Globus pallidus (tissue), 1 donor: ENCODE measurements at regions not wholly inside any gene's neighbourhood (a gene's known extent, or its start where the extent isn't known, plus 50 kb on each side); places are given as distances from the start of the nearest gene placed in this dataset.

ENCODE experiments used
- DNase-seq: peaks from one replicate; pipeline ENCODE4 v3.0.0-alpha.2; 2015; ENCODE audit warnings: low spot score

DNA sequence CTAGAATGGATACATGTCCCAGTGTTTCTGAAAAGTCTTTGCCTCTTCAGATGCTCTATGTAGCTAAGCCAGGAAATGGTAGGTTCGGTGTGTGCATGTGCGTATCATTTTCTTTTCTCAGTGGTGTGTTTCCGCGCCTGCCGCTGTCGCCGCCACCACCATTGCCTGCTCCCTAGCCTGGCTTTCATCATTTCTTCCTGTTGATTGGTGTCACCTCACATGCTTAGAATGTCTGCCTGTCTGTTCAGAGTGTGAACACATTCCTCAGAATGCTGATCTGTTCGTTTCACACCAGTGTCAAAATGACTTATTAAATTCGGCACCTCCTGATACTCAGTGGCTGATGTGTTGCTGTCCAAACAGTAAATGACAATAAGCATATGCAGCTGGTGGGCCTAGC, 255.2 kb upstream of the SPRED2 start:
- no peak for DNase-seq

DNA sequence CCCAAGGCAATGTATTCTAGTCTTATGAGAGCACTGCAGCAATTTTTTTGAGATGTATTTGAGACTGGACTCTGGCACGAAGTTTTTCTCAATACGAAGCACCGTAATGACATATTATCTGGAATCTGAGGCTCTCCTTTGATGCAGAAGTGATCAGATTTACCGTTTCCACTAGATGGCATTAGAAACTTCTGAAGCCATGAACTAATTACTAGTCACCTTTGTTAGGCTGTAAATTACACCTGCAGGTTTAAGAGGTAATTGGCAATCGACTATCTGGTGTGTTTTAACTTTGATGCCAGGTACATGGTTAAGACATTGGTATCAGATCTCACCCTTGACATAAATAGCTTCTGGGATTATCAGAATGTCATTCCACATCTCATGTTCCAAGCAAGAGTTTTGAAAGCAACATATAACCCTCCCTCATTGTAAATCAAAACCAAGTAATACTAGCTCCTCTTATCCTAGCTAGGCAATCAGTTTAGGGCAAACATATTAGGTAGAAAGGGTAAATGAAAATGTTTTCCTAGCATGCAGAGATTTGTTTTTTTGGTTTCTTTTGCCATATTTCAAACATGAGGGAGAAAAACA, 254.6 kb upstream of the SPRED2 start:
- DNase-seq: no peak

DNA sequence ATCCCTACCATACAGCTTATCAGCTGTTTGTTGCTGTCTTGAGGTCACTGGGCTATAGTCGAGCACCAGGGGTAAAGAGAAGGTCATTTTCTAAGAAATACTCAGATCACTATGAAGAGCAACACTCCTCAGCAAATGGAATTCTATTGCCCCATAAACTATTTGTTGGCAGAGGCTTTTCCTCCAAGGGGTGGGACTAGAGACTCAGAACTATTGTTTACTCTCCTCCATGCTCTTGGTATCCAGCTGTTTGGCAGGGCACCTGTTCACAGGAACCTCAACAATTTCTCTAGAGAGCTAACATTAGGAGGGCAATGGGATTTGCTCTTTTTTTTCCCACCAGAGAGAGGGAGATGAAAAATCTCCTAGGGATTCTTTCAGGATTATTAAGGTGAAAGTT, 249.1 kb upstream of the SPRED2 start:
- DNase-seq: no peak

DNA sequence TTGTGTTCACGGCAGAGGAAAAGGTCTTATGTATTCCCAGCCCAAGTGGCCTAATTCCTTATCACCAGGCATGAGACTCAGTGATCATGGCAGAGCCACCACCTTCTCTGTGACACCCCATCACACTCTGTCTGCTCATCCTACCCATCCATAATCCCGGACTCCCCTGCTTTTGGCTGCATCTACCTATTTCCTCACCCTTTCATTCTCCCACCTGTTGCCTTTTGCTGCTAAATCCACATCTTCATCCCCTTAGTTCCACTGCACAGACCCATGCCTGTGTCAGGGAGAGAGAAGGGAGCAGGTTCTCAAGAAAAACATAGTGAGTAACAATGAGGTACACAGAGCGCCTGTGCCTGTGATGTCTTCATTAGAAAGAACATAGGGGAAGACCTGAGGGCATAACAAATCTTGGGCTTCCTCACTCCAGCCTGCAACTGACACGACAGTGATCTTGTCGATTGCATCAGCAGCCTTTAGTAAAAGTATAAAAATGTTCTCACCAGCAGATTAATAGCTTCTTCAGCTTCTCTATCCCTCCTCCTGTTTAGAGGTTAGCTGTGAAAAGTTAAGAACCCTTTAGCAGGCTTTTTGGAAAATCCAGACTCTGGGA, 246.5 kb upstream of the SPRED2 start:
- DNase-seq: no peak

DNA sequence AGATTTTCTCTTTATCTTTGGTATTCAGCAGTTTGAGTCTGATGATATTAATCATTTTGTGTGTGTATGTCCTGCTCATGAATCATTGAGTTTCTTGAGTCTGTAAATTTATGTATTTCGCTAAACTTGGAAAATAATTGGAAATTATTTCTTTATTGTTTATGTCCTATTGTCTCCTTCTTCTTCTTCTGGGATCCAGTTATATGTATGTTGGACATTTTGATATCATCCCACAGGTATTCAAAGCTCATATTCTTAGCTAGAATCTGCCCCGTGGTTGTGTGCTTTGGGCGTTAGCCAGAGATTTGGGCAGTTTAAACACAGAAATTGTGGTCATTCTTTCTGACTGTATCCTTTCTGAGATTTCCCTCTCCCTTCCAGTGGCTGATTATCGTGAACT, 243.0 kb upstream of the SPRED2 start:
- no peak for DNase-seq

DNA sequence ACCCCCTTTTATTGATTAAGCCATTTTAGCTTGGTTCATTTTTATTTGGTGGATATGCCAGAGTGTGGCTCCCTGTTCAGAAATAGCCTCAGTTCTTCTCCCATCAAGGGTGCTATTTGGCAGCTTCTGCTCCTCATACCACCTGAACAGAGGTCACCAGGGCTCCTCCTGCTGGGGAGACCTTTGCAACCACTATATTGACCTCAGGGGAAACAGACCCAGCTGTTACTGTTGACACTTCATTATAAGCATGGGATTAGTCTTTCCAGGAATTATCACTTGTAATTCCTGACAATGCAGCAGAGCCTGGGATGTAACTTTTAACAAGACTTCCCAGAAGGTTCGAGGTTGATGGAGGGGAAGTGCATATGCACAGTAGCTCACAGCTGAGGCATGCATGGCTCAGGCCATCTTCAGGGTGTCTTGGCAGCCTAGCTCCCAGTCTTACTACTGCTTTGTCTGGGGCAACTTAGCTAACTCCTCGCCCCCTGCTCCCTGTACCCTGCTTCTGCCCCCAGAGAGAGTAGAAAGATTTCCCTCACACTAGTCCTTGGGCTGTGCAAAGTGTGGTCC, 239.4 kb upstream of the SPRED2 start:
- DNase-seq: no peak

DNA sequence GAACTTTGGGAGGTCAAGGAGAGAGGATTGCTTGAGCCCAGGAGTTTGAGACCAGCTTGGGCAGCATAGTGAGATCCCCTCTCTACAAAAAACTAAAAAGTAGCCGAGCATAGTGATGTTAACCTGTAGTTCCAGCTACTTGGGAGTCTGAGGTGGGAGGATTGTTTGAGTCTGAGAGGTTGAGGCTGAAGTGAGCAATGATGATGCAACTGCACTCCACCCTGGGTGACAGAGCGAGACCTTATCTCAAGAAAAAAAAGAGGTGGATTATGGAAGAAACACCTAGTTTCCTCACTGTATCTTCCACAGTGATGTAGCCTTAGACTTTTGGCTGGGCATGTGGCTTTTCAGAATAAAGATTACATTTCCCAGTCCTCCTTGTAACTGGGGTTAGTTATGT, 237.2 kb upstream of the SPRED2 start:
- DNase-seq: no peak

DNA sequence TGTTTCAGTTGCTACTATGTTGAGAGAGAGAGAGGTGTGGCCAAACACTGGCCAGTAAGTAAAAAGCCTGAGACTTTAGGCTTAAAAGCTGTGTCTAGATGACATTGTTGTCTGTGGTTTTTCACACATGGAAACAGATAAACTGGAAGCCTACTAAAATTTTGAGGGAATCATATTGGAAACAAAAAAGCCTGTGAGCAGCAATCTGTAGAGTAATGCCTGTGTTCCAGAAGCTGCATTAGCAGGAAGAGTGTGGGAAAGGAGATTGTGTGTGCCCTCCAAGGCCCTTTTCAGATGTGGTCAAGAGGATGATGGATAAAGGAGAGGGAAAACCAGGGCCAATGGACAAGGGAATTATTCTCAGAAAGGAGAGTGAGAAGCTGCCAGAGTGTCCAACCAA, 236.3 kb upstream of the SPRED2 start:
- DNase-seq: no peak

DNA sequence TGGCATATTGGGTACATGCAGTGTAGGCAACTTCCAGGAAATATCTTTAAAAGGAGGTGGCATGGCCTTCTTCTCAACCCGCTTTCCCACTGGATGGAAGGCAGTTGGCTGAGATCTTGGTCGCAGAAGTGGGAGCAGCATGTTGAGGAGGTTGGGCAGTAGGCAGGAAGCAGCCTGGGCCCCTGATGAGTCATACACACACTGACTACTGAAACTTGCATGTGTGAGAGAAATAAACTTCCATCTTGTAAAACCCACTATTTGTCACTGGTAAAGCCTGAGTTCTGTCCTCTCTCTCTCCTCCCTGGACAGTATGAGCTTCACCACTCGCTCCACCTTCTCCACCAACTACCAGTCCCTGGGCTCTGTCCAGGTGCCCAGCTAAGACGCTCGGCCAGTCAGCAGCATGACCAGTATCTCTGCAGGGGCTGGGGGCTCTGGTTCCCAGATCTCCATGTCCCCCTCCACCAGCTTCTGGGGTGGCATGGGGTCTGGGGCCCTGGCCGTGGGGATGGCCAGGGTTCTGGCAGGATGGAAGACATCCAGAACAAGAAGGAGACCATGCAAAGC, 233.8 kb upstream of the SPRED2 start:
- no peak for DNase-seq

DNA sequence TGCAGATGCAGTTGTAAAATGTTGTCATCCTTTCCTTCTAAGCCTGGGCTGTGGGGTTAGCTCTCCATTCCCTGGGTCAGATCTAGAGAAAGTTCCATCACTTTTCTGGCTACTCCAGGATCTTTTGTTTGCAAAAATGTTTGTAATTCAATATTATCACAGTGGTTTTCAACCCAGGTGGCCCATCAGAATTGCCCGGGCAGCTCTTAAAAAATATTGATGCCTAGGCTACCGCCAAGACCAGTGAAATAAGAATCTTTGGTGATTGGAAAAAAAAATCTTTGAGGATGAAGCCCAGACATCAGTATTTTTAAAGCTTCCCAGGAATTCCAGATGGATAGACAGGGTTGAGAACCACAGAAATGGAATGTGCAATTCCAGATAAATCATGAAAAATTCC, 232.5 kb upstream of the SPRED2 start:
- no peak for DNase-seq

DNA sequence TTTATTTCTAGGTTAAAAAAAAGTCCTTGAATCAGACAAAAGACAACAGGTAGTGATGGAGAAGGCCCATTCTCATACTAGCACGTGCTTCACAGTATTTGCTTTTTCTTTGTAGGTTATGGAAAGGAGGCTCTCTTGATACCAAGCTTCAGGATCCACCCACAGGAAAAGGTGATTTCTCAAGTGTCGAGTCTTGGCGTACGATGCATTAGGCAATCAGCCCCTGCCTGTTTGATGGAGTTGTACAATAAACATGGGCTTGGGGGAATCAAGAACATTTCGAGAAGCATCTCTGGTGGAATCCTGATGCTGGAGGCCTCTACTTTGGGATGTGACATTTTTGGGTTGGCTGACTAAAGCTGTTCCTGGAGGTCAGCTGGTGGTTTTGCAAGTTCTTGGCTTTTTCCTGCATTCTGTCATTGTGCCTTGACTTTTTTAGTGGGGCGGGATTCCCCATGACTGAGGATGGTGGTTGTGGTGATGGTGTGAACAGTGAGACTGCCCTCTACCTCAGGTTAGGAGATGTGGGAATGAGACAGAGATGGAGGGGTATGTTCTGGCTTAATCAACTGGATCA, 231.5 kb upstream of the SPRED2 start:
- no peak for DNase-seq

DNA sequence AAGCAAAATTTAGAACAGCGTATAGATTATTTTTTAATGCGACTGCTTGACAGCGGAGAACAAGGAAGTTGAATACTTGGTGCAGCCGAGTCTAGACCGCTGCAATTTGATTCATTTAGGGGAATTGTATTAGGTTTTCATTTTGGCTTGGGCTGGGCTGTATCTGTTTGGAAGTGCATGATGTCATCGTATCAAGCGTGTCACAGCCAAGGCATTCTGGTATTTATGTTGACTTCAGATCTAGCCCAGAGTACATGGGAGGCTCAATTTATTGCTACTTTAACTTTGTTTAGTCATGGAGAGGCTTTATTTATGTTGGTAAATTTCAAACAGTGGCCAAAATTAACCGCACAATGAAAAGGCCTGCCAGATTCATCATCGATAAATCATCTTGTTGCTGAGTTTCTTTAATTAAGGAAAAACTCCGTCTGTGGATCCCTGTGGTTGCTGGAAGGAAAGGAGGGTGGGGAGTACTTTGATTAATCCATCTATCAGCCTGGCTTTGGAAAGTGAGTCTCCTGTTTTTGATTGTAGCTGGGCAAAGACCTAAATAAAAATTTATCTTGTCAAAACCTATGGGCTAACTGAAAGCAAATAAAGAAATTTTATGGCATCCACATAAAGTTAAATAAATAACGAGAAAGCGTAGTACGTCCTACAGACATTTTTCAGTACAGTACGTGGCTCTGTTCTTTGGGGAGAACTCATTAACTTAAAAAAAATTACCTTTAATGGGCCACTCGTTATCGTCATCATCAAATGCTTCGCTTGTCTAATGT, 230.4 kb upstream of the SPRED2 start:
- DNase-seq: no peak

DNA sequence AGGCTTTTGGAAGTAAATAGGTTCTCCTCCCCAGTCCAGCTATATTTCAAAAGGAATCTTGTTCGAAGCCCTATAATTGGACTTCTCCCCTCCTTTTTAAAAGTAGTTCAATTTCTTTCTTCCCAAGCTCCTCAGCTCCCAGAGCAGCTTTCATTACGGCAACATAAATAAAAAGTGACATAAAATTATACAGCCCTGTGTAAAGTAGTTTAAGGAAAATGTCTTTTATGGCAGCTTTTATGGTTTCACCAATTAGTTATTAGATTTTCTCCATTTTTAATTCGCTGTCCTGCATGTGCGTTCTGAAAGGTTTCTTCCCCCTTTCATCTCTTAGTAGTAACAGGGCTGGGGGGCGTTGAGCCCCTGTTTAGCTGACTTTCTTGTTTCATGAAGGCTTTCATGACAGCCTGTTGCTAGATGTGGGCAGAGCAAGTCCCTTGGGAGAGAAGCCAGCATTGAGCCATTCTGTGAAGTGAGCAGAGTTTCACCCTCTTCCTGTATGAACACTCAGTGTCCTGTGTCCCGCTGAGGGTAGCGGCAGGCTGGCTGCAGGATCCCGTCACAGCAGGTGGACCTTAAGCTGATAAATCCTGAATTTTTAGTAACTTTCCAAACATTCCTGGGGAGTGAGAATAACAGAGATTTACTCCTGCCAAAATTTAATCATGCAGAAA, 229.7 kb upstream of the SPRED2 start:
- DNase-seq: no peak

DNA sequence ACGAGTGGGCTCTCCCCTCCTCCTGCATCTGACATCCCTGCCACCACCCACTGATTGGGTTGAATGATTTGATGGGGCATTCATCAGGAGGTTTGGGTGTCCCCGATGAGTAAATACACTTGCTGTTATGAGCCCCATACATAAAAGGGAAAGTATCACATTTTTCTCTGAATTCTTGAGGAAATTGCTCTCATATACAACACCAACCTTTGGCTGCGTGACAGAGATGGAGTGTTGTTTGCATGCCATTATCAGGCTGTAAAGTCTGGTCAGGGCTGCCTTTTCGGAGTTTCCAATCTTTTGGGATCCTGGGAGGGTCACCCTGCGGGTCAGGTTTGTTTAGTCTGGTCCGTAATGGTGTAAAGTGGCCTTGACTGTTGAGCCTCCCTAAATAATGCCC, 227.9 kb upstream of the SPRED2 start:
- no peak for DNase-seq

DNA sequence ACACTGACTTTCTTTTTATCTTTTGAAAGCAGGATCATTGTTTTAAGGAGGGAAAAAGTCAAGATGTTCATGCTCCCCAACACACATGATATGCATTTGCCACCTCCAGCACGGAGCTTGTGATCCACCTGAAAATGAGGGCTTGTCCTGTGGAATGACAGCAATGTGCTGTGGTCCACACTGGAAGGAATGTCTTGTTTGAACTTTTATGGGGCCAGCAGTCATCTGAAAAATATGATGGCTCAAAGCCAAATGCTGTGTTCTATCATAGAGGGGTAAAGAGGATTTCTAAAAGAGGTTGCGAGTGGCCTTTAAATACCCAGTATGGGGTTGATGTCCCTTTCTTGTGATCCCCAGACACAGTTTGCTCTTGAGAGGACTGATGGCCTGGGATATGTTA, 226.5 kb upstream of the SPRED2 start:
- no peak for DNase-seq

DNA sequence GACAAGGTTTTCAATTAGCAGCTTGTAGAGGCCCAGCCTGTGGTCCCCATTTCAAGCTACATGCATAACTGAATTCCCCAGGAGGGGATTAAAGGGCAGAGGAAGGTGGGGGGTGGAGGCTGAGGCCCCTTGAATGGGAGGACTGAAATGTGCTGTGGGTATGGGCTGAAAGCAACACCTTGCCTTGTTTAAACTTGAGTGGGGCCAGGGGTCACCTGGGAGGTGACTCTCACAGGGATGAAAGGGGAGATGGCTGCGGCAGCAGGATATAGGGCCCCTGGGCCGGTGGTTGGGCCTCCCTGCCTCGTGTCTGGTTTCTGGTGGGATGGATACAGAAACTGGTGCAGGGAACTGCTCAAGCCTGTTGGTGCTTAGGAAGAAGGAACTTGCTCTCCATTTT, 225.9 kb upstream of the SPRED2 start:
- DNase-seq: no peak

DNA sequence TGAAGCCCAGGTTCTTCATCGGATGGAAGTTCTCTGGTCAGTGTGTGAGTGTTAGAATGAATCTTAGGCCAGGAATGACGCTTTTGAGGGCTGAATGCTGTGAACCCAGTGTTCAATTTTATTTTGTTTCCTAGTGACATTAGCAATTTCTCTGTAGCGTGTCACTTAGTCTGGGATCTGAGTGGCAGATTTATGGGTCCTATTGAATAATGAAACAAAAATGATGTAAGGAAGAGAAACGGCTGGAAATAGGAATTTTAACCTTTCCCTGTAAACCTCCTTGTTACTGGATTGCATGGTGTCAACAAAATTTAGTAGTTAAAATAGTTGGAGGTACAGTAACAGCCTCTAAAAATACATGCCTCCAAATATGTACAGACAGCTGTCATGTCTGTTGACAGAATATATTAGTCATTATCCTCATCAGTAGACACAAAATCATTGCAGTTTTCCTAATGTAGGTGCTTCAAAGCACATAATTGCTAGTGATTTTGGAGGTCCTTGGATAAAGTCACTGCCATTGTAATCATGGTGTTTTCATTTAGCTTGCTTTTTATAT, 223.8 kb upstream of the SPRED2 start:
- DNase-seq: no peak

DNA sequence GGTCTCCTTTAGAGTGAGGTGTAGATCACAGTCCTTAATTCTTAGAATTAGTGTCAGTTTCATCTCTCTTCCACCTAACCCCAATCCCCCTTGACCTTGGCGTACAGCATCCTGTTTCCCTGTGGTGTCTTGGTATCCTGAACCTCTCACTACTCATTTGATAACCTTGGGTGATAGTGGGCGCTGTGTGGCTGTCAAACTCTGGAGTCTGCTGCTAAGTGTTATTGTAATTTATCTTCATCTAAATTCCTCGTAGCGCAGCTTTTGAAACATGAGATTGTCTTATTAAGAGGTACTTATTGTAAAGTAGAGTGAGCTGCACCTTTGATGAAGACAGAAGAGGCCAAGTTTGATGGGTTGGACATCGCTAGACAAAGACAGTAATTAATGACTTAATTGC, 222.6 kb upstream of the SPRED2 start:
- DNase-seq: no peak

DNA sequence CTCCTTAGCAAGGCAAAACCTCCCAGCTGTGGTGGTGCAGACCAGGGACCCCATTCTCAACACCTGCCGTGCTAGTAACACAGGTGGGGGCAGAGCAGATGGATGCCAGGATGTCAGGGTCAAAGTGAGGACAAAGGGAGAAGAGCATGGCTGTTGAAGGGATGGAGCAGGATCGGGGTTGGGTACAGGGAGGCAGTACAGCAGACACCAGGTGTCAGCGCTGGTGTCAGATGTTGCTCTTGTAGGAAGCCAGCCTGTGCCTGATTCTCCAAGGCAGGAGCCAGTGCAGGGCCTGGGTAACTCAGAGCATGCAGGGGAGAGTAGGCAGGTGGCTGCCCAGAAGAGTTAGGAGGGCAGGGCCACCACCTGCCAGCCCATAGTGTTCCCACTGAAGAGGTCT, 222.1 kb upstream of the SPRED2 start:
- DNase-seq: no peak

DNA sequence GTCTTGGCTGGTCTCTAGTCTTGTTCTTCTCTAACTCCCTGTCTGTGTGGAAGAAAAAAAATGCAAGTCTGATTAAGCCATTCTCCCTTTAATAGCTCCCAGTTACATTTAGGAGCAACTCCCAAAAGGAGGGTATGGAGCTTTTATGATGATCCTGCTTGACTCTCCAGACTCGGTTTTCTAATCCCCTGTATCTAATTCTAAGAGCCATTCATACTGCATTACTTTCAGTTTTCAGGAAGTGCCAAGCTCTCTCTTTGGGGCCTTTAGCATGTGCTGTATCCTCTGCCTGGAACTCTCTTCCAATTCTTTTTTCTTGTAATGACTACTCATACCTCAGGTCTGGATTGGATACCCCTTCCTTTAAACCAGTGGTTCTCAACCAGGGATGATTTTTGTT, 219.7 kb upstream of the SPRED2 start:
- no peak for DNase-seq

DNA sequence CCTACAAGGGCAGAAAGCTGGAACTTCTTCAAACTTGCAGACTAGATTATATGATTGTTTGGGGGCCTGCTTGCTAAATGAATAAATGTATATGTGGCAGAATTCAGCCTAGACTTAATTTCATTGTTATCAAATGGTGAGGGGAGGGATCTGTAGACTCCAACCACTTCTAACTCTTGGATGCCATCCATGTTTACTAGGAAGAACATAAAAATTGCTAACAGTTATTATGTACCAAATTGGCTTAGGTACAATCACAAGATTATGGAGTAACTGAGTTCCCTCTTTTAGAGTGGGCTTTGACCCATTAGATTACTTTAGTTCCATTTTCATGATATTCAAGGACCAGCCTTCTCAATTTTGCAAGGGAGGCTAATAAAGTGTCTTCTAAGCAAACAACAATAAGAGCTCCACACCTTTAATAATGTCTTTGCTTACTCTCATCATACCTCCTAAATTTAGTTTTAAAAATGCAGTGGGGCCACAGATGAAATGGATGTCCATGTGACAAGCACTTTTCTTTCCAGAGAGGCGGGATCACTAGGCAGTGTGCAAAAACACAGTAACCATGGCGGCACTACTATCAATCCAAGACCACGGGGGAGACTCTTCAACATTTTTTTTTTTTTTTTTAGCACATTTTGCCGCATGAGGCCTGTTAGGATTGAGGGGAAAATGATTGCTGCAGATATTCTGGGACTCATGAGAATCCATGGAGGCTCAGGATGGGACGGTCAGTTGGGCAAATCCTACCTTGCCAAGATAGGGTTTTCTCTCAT, 217.6 kb upstream of the SPRED2 start:
- DNase-seq: no peak
